GM12878 (cell line): ENCODE measurements at regions not wholly inside any gene's neighbourhood (a gene's known extent, or its start where the extent isn't known, plus 50 kb on each side); places are given as distances from the start of the nearest gene placed in this dataset.

Source experiments
- ATAC-seq: fragments of 200-7000 bp; cut with Tn5 transposase; 3 replicates; pipeline ENCODE4 v1.9.1; 2020; ENCODE audit warnings: mild to moderate bottlenecking, moderate library complexity
- BruUV-seq: library from RNA; stranded (reverse); fragments of 400-500 nt; replicated peaks from 2 replicates; lab custom pipeline; 2021; lab: Mats Ljungman, UMichigan
- CTCF ChIA-PET: fragments of 300-600 bp; sonication (Branson Sonifier 250); formaldehyde crosslinking; extraction: SDS; loops from one replicate; lab custom pipeline; 2021; ENCODE audit warnings: inconsistent platforms; lab: Yijun Ruan, JAX
- POLR2A ChIA-PET: fragments of 350-600 bp; formaldehyde crosslinking; extraction: SDS; loops from one replicate; lab custom pipeline; 2021; ENCODE audit warnings: inconsistent platforms; lab: Charles Lee
- RAD21 ChIA-PET: fragments of 300-600 bp; sonication (Branson Sonifier 250); formaldehyde crosslinking; loops from one replicate; lab custom pipeline; 2023; ENCODE audit warnings: antibody characterized with exemption; ENCODE audit not compliant: unreplicated experiment; lab: Charles Lee
- SMC1A ChIA-PET: fragments of 300-600 bp; sonication (Branson Sonifier 250); formaldehyde crosslinking; loops from one replicate; lab custom pipeline; 2023; ENCODE audit not compliant: unreplicated experiment, uncharacterized antibody; lab: Charles Lee
- DNase-seq: peaks from one replicate; pipeline ENCODE4 v3.0.0-alpha.2; 2011; ENCODE audit warnings: low read depth, low spot score
- FAIRE-seq: peaks from 3 replicates; lab custom pipeline; 2011; peaks lifted over from hg19 to GRCh38; lab: Jason Lieb, UNC
- H2AFZ ChIP-seq: 2 replicates; pipeline ENCODE4 v1.6.0; 2011; ENCODE audit warnings: low read depth, low read length, control low read depth; ENCODE audit not compliant: control insufficient read depth
- H3K27ac ChIP-seq: 2 replicates; pipeline ENCODE4 v1.5.1; 2011; ENCODE audit warnings: control low read depth; ENCODE audit not compliant: control insufficient read depth, insufficient read depth
- H3K27me3 ChIP-seq, 2 experiments: replicated peaks in 1 of 2; 2 replicates each; pipeline versions ENCODE4 v1.6.0 to v1.6.1; 2011; ENCODE audit warnings: low read length in 1 of 2; ENCODE audit not compliant: control insufficient read depth in 2 of 2, insufficient read depth in 2 of 2
- H3K36me3 ChIP-seq, 2 experiments: 2 replicates each; pipeline ENCODE4 v1.5.1; 2011; ENCODE audit warnings: low read length in 1 of 2; ENCODE audit not compliant: control insufficient read depth in 2 of 2, insufficient read depth in 2 of 2
- H3K4me1 ChIP-seq: 2 replicates; pipeline ENCODE4 v1.6.1; 2011; ENCODE audit warnings: mild to moderate bottlenecking, low read length, moderate library complexity, mixed read lengths; ENCODE audit not compliant: control insufficient read depth, insufficient read depth
- H3K4me2 ChIP-seq: 2 replicates; pipeline ENCODE4 v1.6.0; 2011; ENCODE audit warnings: control low read depth; ENCODE audit not compliant: control insufficient read depth, insufficient read depth
- H3K4me3 ChIP-seq: fragments of 200-600 bp; sonication (generic); 2 replicates; pipeline ENCODE4 v1.5.1; 2016
- H3K79me2 ChIP-seq: 2 replicates; pipeline ENCODE4 v1.6.0; 2011; ENCODE audit warnings: low read length; ENCODE audit not compliant: control insufficient read depth, insufficient read depth
- H3K9ac ChIP-seq: 2 replicates; pipeline ENCODE4 v1.8.0; 2011; ENCODE audit warnings: low read length, control low read depth, mixed read lengths; ENCODE audit not compliant: control insufficient read depth, insufficient read depth
- H3K9me3 ChIP-seq: replicated peaks from 3 replicates; pipeline ENCODE4 v1.5.1; 2011; ENCODE audit warnings: mild to moderate bottlenecking, low read length; ENCODE audit not compliant: control insufficient read depth, insufficient read depth
- H4K20me1 ChIP-seq: 2 replicates; pipeline ENCODE4 v1.6.0; 2011; ENCODE audit not compliant: control insufficient read depth, insufficient read depth
- CBX3 ChIP-seq: fragments of 200-600 bp; sonication (generic); IDR thresholded peaks from 2 replicates; pipeline ENCODE4 v1.6.1; 2016; ENCODE audit warnings: low read depth, borderline replicate concordance
- CTCF ChIP-seq, 3 experiments: IDR thresholded peaks in 2 of 3; conservative IDR thresholded peaks in 1 of 3; 2 replicates each; pipeline ENCODE4 v1.5.1; 2011; ENCODE audit warnings: low read depth in 3 of 3, low read length in 3 of 3, mild to moderate bottlenecking in 3 of 3, control low read depth in 2 of 3, moderate library complexity in 2 of 3, inconsistent platforms in 1 of 3, mixed read lengths in 1 of 3; ENCODE audit not compliant: control insufficient read depth in 2 of 3, insufficient read depth in 1 of 3; ENCODE audit errors: extremely low read depth in 1 of 3
- ETV6 ChIP-seq, 2 experiments: fragments of 450-650 bp in 1 of 2; IDR thresholded peaks in 1 of 2; conservative IDR thresholded peaks in 1 of 2; 2 replicates each; pipeline ENCODE4 v1.6.1; 2014; ENCODE audit warnings: antibody characterized with exemption in 1 of 2, borderline replicate concordance in 1 of 2, low read depth in 1 of 2, mild to moderate bottlenecking in 1 of 2, moderate library complexity in 1 of 2
- HDAC2 ChIP-seq: fragments of 200-600 bp; sonication (generic); IDR thresholded peaks from 2 replicates; pipeline ENCODE4 v1.6.1; 2017
- MTA3 ChIP-seq: IDR thresholded peaks from 2 replicates; pipeline ENCODE4 v1.6.1; 2012; ENCODE audit warnings: low read length, inconsistent platforms, borderline replicate concordance
- NFYA ChIP-seq: IDR thresholded peaks from 2 replicates; pipeline ENCODE4 v1.6.1; 2011; ENCODE audit warnings: low read depth, mild to moderate bottlenecking, low read length, improper control_type of control experiment, borderline replicate concordance
- NFYB ChIP-seq: IDR thresholded peaks from 2 replicates; pipeline ENCODE4 v1.6.1; 2011; ENCODE audit warnings: low read depth, mild to moderate bottlenecking, low read length, improper control_type of control experiment, moderate library complexity; ENCODE audit not compliant: insufficient read depth
- NR2C2 ChIP-seq: IDR thresholded peaks from 2 replicates; pipeline ENCODE4 v1.6.1; 2011; ENCODE audit warnings: borderline replicate concordance, low read depth; ENCODE audit not compliant: control insufficient read depth, insufficient read length
- NRF1 ChIP-seq: conservative IDR thresholded peaks from 2 replicates; pipeline ENCODE4 v1.6.1; 2011; ENCODE audit warnings: mild to moderate bottlenecking, low read depth, low read length, improper control_type of control experiment
- PBX3 ChIP-seq: IDR thresholded peaks from 2 replicates; pipeline ENCODE4 v1.6.1; 2011; ENCODE audit warnings: mild to moderate bottlenecking, low read depth, low read length, moderate library complexity; ENCODE audit not compliant: insufficient replicate concordance
- RB1 ChIP-seq: fragments of 450-650 bp; formaldehyde crosslinking; IDR thresholded peaks from 2 replicates; pipeline ENCODE4 v1.6.1; 2017; ENCODE audit warnings: mild to moderate bottlenecking, borderline replicate concordance
- STAT1 ChIP-seq: fragments of 450-650 bp; conservative IDR thresholded peaks from 2 replicates; pipeline ENCODE4 v1.6.1; 2014; ENCODE audit warnings: antibody characterized with exemption, mild to moderate bottlenecking
- SUPT20H ChIP-seq: IDR thresholded peaks from 2 replicates; pipeline ENCODE4 v1.6.1; 2011; ENCODE audit warnings: low read depth, mild to moderate bottlenecking, low read length, moderate library complexity, borderline replicate concordance; ENCODE audit not compliant: control insufficient read depth
- TCF7 ChIP-seq: IDR thresholded peaks from 2 replicates; pipeline ENCODE4 v1.6.1; 2014; ENCODE audit warnings: antibody characterized with exemption, borderline replicate concordance
- YY1 ChIP-seq: IDR thresholded peaks from 2 replicates; pipeline ENCODE4 v1.6.1; 2011; ENCODE audit warnings: low read depth, mild to moderate bottlenecking, low read length
- ZBTB4 ChIP-seq: fragments of 450-650 bp; formaldehyde crosslinking; IDR thresholded peaks from 2 replicates; pipeline ENCODE4 v1.4.0; 2022; ENCODE audit warnings: mild to moderate bottlenecking, moderate library complexity
- WGBS: methylation state at CpG from one replicate; pipeline ENCODE4 v1.1.6; 2016; ENCODE audit warnings: low lambda C conversion rate; ENCODE audit not compliant: insufficient replicate concordance, insufficient coverage; ENCODE audit errors: missing lambda C conversion rate; 5-methylcytosine and 5-hydroxymethylcytosine counted together
- in situ Hi-C: fragments of 300-500 bp; cut with MboI; formaldehyde crosslinking; loops from 9 replicates; pipeline ENCODE4 v1.14.3; 2018; ENCODE audit warnings: mixed read lengths
- intact Hi-C: fragments of 100-400 bp; cut with micrococcal nuclease; formaldehyde crosslinking; loops from one replicate; pipeline ENCODE4 v1.14.2; 2022; ENCODE audit not compliant: unreplicated experiment
- TF ChIP-seq, protein P1 (sequence below): fragments of 450-650 bp; conservative IDR thresholded peaks from 2 replicates; pipeline ENCODE4 v1.6.1; 2017; ENCODE audit warnings: mild to moderate bottlenecking, moderate library complexity

DNA sequence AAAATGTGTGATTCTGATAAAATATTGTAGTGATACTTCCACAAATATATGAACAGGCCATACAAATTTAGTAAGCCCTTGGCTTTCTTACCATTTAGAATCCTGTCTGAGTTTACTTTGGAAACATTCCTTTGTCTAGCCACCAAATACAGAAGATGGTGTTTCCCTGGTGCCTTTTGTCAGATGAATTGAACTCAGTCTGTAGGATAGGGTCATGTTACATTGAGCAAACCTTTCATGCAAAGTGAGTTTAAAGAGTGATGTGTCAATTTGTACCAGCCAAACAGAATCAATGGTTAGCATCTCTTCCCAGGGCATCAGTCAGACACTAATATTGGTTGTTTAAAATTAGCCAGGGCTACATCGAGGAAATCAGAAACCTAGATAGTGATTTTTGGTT is 1443.4 kb downstream of the ARAP2 start:
- Histone ChIP-seq H3K9me3 (no peaks in the 10 kb centered on the region), H4K20me1 (no peaks in the 10 kb centered on the region), H3K4me2 (no peak overlapping the region), H3K27me3 (no peaks in the 10 kb centered on the region), H3K4me1 (no peaks in the 10 kb centered on the region), H3K36me3 (no peaks in the 10 kb centered on the region), H3K9ac (no peak overlapping the region), H3K27ac (no peak overlapping the region), H3K79me2 (no peaks in the 10 kb centered on the region), H3K4me3 (no peak overlapping the region), H2AFZ (no peak overlapping the region)
- TF ChIP-seq NR2C2 (no peak), SUPT20H (no peak), ZBTB4 (no peak), CTCF (IDR thresholded peaks at IDR 0.05 in 2 of 3, conservative IDR thresholded peaks at IDR 0.05 in 1 of 3; ENCODE audit: control insufficient read depth in 2 of 3, extremely low read depth in 1 of 3, insufficient read depth in 1 of 3, low read depth in 3 of 3, low read length in 3 of 3) (no peak), NRF1 (no peak), HDAC2 (no peak), STAT1 (no peak), NFYB (no peak), MTA3 (no peak), ETV6 (conservative IDR thresholded peaks at IDR 0.05 in 1 of 2, IDR thresholded peaks at IDR 0.05 in 1 of 2; ENCODE audit: borderline replicate concordance in 1 of 2, low read depth in 1 of 2) (no peak), TCF7 (no peak), RB1 (no peak), NFYA (no peak), YY1 (no peak), CBX3 (no peak), PBX3 (no peak)
- TF ChIP-seq, protein P1, sequence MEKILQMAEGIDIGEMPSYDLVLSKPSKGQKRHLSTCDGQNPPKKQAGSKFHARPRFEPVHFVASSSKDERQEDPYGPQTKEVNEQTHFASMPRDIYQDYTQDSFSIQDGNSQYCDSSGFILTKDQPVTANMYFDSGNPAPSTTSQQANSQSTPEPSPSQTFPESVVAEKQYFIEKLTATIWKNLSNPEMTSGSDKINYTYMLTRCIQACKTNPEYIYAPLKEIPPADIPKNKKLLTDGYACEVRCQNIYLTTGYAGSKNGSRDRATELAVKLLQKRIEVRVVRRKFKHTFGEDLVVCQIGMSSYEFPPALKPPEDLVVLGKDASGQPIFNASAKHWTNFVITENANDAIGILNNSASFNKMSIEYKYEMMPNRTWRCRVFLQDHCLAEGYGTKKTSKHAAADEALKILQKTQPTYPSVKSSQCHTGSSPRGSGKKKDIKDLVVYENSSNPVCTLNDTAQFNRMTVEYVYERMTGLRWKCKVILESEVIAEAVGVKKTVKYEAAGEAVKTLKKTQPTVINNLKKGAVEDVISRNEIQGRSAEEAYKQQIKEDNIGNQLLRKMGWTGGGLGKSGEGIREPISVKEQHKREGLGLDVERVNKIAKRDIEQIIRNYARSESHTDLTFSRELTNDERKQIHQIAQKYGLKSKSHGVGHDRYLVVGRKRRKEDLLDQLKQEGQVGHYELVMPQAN, result no peak
- WGBS, result no CpG with 5 or more reads among the region's 1 CpG
- ChIA-PET SMC1A (no interaction called here), RAD21 (no interaction called here), POLR2A (no interaction called here), CTCF (no interaction called here)
- in situ Hi-C loops, result no loop called here
- no peak for DNase-seq
- intact Hi-C loops, result no loop called here
- no TSS peak for BruUV-seq
- FAIRE-seq, result no peak
- ATAC-seq, result no peak
